Liver (tissue), 8 donors: ENCODE measurements at regions not wholly inside any gene's neighbourhood (a gene's known extent, or its start where the extent isn't known, plus 50 kb on each side); places are given as distances from the start of the nearest gene placed in this dataset.

Source experiments
- DNase-seq: peaks from one replicate; pipeline ENCODE4 v3.0.0-alpha.2; 2017; ENCODE audit warnings: low spot score
- H3K27ac ChIP-seq, 2 donors: one replicate each; pipeline ENCODE4 v1.7.0; 2013; ENCODE audit warnings: inconsistent platforms in 2 of 2, low read length in 2 of 2, control low read depth in 1 of 2, low read depth in 1 of 2, mild to moderate bottlenecking in 1 of 2
- H3K27me3 ChIP-seq, 4 donors: one replicate each; pipeline versions ENCODE4 v1.6.1 to v1.7.0; 2013; ENCODE audit warnings: low read length in 3 of 4, inconsistent platforms in 1 of 4, mild to moderate bottlenecking in 1 of 4, moderate library complexity in 1 of 4; ENCODE audit not compliant: control insufficient read depth in 4 of 4, insufficient read depth in 4 of 4
- H3K36me3 ChIP-seq, 4 donors: one replicate each; pipeline versions ENCODE4 v1.6.1 to v1.7.0; 2013; ENCODE audit warnings: low read length in 3 of 4, mild to moderate bottlenecking in 3 of 4, low read depth in 1 of 4, moderate library complexity in 1 of 4; ENCODE audit not compliant: control insufficient read depth in 4 of 4, insufficient read depth in 3 of 4
- H3K4me1 ChIP-seq, 4 donors: one replicate each; pipeline versions ENCODE4 v1.6.1 to v1.7.0; 2013; ENCODE audit warnings: low read length in 3 of 4, mild to moderate bottlenecking in 3 of 4, moderate library complexity in 1 of 4; ENCODE audit not compliant: control insufficient read depth in 4 of 4, insufficient read depth in 4 of 4
- H3K4me3 ChIP-seq, 3 donors: one replicate each; pipeline versions ENCODE4 v1.6.1 to v1.7.0; 2013; ENCODE audit warnings: low read length in 3 of 3, control low read depth in 1 of 3, low read depth in 1 of 3, mild to moderate bottlenecking in 1 of 3
- H3K9ac ChIP-seq, 2 donors: one replicate each; pipeline ENCODE4 v1.7.0; 2013; ENCODE audit warnings: low read length in 2 of 2, mild to moderate bottlenecking in 2 of 2, moderate library complexity in 2 of 2, control low read depth in 1 of 2, low read depth in 1 of 2
- H3K9me3 ChIP-seq, 4 donors: one replicate each; pipeline versions ENCODE4 v1.6.1 to v1.7.0; 2013; ENCODE audit warnings: low read length in 3 of 4; ENCODE audit not compliant: control insufficient read depth in 4 of 4
- ATF3 ChIP-seq: IDR thresholded peaks from 2 replicates; pipeline ENCODE4 v1.6.1; 2016; ENCODE audit warnings: antibody characterized with exemption
- CTCF ChIP-seq: fragments of 150-350 bp; IDR thresholded peaks from 2 replicates; pipeline ENCODE4 v1.5.1; 2017; ENCODE audit warnings: improper control_type of control experiment, low read depth, low read length; ENCODE audit not compliant: missing input control
- EGR1 ChIP-seq, 2 donors: IDR thresholded peaks; 2 replicates each; pipeline ENCODE4 v1.6.1; 2016 to 2018; ENCODE audit warnings: antibody characterized with exemption in 2 of 2, low read depth in 2 of 2
- FOXA1 ChIP-seq: IDR thresholded peaks from 2 replicates; pipeline ENCODE4 v1.6.1; 2016; ENCODE audit warnings: antibody characterized with exemption
- FOXA2 ChIP-seq: IDR thresholded peaks from 2 replicates; pipeline ENCODE4 v1.6.1; 2016; ENCODE audit warnings: antibody characterized with exemption
- GABPA ChIP-seq, 2 donors: IDR thresholded peaks in 1 of 2; conservative IDR thresholded peaks in 1 of 2; 2 replicates each; pipeline ENCODE4 v1.6.1; 2016; ENCODE audit warnings: antibody characterized with exemption in 2 of 2, mild to moderate bottlenecking in 1 of 2, moderate library complexity in 1 of 2
- HNF4A ChIP-seq, 2 donors: conservative IDR thresholded peaks; 2 replicates each; pipeline ENCODE4 v1.6.1; 2016; ENCODE audit warnings: antibody characterized with exemption in 2 of 2, mild to moderate bottlenecking in 2 of 2
- HNF4G ChIP-seq: IDR thresholded peaks from 2 replicates; pipeline ENCODE4 v1.6.1; 2016; ENCODE audit warnings: antibody characterized with exemption
- JUND ChIP-seq, 2 donors: IDR thresholded peaks; 2 replicates each; pipeline ENCODE4 v1.6.1; 2016; ENCODE audit warnings: antibody characterized with exemption in 2 of 2
- MAX ChIP-seq: IDR thresholded peaks from 2 replicates; pipeline ENCODE4 v1.6.1; 2016; ENCODE audit warnings: antibody characterized with exemption
- NR2F2 ChIP-seq: IDR thresholded peaks from 2 replicates; pipeline ENCODE4 v1.6.1; 2016; ENCODE audit warnings: antibody characterized with exemption
- RAD21 ChIP-seq, 2 donors: IDR thresholded peaks; 2 replicates each; pipeline ENCODE4 v1.6.1; 2016; ENCODE audit warnings: antibody characterized with exemption in 2 of 2, mild to moderate bottlenecking in 2 of 2
- REST ChIP-seq: IDR thresholded peaks from 2 replicates; pipeline ENCODE4 v1.6.1; 2016; ENCODE audit warnings: antibody characterized with exemption, mild to moderate bottlenecking
- SP1 ChIP-seq: IDR thresholded peaks from 2 replicates; pipeline ENCODE4 v1.6.1; 2018; ENCODE audit warnings: antibody characterized with exemption, mild to moderate bottlenecking
- TAF1 ChIP-seq: conservative IDR thresholded peaks from 2 replicates; pipeline ENCODE4 v1.6.1; 2016; ENCODE audit warnings: antibody characterized with exemption, mild to moderate bottlenecking
- YY1 ChIP-seq: IDR thresholded peaks from 2 replicates; pipeline ENCODE4 v1.6.1; 2016; ENCODE audit warnings: antibody characterized with exemption, mild to moderate bottlenecking
- ZBTB33 ChIP-seq: IDR thresholded peaks from 2 replicates; pipeline ENCODE4 v1.6.1; 2016; ENCODE audit warnings: antibody characterized with exemption
- WGBS: extraction: QIAGEN DNeasy Blood & Tissue Kit; methylation state at CpG from one replicate; pipeline ENCODE4 v1.1.7; 2013; 5-methylcytosine and 5-hydroxymethylcytosine counted together
- donor health status: healthy.
- donor health status: healthy.
- donor health status: healthy.
- donor health status: healthy.
- donor health status: healthy.

GRCh38 chr6:148182378-148182777 is 160.3 kb upstream of the SASH1 start:
- Histone ChIP-seq H3K36me3 (no peaks in the 10 kb centered on the region), H3K4me3 (no peak overlapping the region), H3K9me3 (no peaks in the 10 kb centered on the region), H3K4me1 (no peaks in the 10 kb centered on the region), H3K27me3 (no peaks in the 10 kb centered on the region), H3K27ac (no peak overlapping the region), H3K9ac (no peak overlapping the region)
- DNase-seq, result no peak
- TF ChIP-seq SP1 (no peak), NR2F2 (no peak), EGR1 (IDR thresholded peaks at IDR 0.05; ENCODE audit: low read depth in 2 of 2) (no peak), ZBTB33 (no peak), GABPA (IDR thresholded peaks at IDR 0.05 in 1 of 2, conservative IDR thresholded peaks at IDR 0.05 in 1 of 2) (no peak), HNF4G (no peak), REST (no peak), YY1 (no peak), ATF3 (no peak), MAX (no peak), CTCF (no peak), TAF1 (no peak)
- WGBS, result 82% methylated on average over 4 of the region's 4 CpGs

GRCh38 chr6:148183776-148184175 is 158.9 kb upstream of the SASH1 start:
- no peaks in the 10 kb centered on the region for H3K27me3 ChIP-seq
- no peaks in the 10 kb centered on the region for H3K36me3 ChIP-seq
- H3K9ac ChIP-seq, result no peak overlapping the region
- 81% methylated on average over 2 of the region's 2 CpGs for WGBS
- no peak overlapping the region for H3K4me3 ChIP-seq
- H3K27ac ChIP-seq, result no peak overlapping the region
- no peaks in the 10 kb centered on the region for H3K9me3 ChIP-seq
- H3K4me1 ChIP-seq, result no peaks in the 10 kb centered on the region
- DNase-seq, result no peak
- no peak for TF ChIP-seq ATF3
- no peak for TF ChIP-seq HNF4A (conservative IDR thresholded peaks at IDR 0.05)
- TF ChIP-seq FOXA2, result no peak
- no peak for TF ChIP-seq ZBTB33
- TF ChIP-seq HNF4G, result no peak
- no peak for TF ChIP-seq FOXA1
- TF ChIP-seq RAD21 (IDR thresholded peaks at IDR 0.05), result no peak
- no peak for TF ChIP-seq REST
- no peak for TF ChIP-seq TAF1
- TF ChIP-seq MAX, result no peak
- no peak for TF ChIP-seq SP1
- TF ChIP-seq NR2F2, result no peak
- TF ChIP-seq JUND (IDR thresholded peaks at IDR 0.05), result no peak
- TF ChIP-seq YY1, result no peak
- TF ChIP-seq GABPA (IDR thresholded peaks at IDR 0.05 in 1 of 2, conservative IDR thresholded peaks at IDR 0.05 in 1 of 2), result no peak
